CD4-positive, alpha-beta T cell treated with Interferon alpha-2 for 1 hour (primary cell): ENCODE measurements at regions not wholly inside any gene's neighbourhood (a gene's known extent, or its start where the extent isn't known, plus 50 kb on each side); places are given as distances from the start of the nearest gene placed in this dataset.

Experiments
- DNase-seq, 2 donors: peaks; one replicate each; pipeline ENCODE4 v3.0.0-alpha.2; 2020 to 2022

DNA sequence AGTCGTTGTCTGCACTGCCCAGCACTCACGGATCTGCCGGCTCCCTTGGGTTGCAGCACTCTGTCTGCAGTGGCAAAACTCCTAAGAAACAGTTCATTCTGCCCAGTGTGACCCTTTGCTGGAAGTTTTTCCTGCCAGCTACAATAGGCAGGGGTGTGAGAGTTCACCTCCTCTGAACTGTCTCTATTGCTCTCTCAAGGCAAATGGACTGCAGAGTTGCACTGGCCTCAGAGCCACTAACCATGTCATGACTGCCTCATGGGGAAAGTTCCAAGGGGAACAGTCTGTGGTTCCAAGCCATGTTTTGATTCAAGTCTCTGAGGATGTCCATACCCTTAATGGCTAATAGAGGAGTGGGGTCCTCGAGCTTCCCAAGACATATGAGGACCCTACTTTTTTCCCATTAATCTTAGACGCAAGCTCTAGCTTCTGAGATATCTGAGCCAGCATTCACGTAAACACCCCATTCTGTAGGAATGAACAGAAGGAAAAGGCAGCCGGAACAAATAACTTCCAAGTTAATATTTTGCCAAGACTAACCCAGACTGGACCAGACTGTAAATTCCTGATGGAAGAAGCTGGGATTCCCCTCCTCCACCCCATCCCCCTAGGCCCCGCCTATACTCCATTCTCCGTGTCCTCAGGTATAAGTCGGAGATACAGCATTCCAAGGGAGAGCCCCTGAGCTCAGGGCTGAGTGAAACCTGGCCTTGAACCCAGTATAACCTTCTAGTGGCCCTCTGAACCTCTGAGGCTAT, 93.8 kb upstream of the AKT3 start:
- no peak for DNase-seq

DNA sequence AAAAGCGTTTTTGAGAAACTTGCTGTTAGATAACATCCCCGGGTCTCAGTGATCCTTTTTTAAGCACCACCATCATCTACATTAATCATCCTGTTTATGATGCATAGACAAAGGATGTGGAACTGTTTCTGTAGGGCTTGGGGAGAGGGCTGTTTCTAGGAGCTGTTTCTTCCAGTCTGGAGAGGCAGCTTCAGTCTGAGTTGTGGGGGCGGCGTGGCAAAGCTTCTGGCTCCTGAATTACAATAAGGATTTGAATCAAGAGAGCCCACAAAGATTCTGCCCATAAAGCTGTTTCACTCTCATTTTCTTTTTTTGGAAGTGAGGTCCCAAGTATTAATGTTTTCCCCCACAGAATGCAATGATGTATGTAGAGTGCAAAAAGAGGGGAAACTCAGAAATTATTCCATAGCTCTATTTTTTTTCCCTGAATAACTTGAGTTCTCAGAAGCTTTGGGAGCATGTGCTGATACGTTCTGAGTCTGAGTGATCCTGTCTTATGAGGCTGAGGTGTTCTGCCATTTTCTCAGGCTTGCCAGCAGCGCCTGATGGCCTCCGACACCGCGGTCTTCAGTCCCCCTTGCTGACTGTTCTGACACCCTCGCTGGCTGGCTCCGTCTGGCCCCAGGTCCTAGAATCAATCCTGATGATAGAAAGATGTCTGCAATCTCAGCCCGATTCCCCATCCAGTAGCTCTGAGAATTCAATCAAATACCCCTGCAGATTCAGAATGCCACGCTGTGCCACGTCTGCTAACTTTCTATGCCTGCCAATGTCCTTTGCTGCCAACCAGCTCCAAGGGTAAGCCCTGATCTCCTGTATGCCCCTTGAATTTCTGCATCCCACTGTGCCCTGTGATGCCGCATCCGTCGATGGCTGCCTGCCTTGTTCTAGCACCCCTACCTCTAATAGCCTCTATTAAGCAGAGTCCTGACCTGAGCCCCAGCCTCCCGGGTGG, 92.4 kb upstream of the AKT3 start:
- no peak for DNase-seq

DNA sequence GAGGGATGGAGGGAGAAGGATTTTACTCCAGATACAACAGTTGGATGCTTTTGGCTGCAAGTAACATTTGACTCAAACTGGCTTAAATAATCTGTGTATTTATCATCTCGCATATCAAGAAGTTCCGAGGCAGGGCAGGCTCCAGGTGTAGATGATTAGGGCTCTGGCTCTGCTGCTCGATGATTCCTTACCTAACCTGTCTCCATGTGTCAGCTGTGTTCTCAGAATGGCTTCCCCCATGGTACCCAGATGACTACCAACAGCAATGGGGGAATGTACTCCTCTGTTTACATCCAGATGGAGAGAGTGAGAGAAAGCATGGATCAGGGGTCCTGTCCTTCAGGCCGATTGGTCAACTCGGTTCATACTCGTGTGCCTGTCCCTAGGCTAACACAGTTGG, 90.4 kb upstream of the AKT3 start:
- DNase-seq, result no peak

GRCh38 chr1:243939167-243939848, 89.3 kb upstream of the AKT3 start:
- no peak for DNase-seq

DNA sequence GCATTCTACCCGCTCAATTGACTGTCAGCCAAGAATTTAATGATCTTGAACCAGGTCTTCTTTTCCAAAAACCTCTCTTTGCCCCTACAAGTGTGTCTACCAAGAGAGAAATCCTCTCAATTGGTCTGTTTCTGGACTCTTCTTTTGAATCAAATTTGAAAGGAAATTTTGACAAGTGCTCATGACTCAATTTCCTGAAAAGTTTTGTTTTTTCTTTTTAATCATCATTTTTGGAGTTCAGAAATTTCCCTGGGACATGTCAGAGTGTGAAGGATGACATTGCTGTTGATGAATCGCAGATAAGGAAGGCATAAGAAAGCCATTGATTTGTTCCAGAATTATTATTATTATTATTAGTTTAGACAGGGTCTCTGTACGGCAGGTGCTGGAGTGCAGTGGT, 88.2 kb upstream of the AKT3 start:
- no peak for DNase-seq

DNA sequence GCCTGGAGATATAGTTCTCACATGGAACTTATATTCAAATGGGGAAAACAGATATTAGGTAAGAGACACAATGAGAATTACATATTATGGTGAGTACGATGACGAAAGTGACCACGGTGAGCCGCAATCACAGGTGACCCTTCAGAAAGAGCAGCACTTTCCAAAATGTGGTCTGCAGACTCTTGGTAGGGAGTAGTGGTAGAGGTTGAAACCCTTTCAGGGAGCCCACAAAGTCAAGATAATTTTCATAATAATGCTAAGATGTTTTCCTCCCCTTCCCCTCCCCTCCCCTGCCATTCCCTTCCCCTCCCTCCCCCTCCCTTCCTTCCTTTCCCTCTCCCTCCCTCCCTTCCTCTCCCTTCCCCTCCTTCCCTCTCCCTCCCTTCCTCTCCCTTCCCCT, 83.5 kb upstream of the AKT3 start:
- no peak for DNase-seq

- DNase-seq, result no peak
Observed at GRCh38 chr1:243931957-243932356, 81.9 kb upstream of the AKT3 start.

- DNase-seq, result no peak
Observed at GRCh38 chr1:243930822-243931671, 81.0 kb upstream of the AKT3 start.

DNA sequence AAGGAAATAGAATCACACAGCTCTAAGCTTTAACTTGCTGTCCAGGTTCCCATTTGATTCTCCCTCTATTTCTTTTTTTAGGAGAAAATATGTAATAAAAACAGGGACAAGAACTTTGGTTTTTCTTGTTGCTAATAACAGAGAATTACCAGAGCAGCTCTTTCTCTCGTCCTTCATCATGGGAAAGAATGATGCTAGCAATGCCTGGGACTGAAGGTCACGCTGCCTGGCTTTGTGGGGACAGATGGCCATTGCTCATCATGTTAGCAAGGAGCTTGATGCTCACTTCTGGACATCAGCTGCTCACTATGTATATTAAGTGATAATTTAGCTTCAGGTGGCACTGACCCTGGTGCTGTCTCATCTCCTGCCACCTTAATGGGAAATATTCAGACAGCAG, 77.3 kb upstream of the AKT3 start:
- no peak for DNase-seq

DNA sequence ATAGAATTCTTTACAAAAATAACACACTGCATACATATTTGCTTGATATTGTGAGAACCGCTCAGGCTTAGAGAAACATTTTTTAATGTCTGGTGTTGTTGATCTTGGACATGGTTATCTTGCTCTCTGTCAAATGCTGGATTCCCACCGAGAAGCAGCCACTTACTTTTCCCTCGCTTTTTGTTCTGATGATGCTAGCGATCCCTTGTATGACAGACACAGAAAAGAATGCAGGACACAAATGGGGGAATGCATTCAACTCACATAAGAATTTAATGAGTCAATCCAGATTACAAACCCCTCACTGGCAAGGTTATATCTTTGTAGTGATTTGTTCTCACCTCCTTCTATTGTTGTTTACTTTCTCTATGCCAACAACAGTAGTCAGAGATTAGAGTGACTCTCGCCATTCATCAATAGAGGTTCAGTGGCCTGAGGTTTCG, 76.8 kb upstream of the AKT3 start:
- DNase-seq, result no peak

GRCh38 chr1:243926299-243926698, 76.3 kb upstream of the AKT3 start:
- no peak for DNase-seq

DNA sequence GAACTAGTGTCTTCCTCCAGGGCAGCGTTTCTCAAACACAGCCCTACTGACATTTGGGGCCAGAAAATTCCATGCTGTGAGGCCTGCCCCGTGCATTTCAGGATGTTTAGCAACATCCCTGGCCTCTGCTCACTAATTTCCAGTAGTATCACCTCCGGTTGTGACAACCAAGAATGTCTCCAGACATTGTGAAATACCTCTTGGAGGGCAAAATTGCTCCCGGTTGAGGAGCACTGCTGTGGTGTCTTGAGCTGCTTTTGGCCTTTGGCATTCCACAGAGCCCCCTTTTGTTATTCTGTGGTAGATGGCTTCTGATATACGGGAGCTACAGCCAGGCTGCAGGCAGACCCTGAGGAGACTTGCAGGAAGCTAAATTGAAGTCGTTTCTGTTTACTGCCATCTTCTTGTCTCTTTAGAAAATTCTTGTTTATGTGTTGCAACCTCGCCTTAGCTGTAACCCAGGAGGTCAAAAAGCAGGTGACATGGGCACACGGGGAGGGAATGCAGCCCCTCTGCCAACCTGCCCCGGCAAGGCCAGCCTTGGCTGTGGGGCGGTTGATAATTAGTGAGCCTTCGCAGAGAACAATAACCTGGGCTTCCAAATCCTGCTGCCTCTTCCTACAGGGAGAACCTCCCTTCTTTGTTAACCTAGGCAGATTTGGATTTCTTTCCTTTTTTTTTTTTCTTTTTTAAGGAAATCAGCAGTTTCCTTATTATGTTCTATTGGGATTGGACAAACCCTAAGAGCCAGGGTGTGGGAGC, 74.7 kb upstream of the AKT3 start:
- DNase-seq, result no peak

DNA sequence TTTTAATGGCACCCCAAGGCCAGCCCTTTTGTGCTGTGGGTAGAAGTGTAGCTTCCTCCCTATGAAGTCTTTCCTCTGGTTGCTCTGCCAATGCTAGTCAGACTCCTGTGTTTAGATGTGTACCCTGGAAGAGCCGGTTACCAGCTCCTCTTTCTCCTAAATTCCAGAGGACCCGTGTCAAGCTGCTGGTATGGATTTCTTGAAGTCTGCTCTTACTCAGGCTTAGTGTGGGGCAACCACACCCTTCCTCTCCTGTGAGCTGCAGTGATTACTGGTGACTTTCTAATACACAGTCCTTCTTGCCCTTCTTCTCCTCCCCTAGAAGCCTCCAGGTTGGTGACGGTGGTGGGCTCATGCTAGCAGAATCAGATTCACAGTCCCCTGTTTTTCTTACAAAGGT, 74.1 kb upstream of the AKT3 start:
- DNase-seq, result no peak

DNA sequence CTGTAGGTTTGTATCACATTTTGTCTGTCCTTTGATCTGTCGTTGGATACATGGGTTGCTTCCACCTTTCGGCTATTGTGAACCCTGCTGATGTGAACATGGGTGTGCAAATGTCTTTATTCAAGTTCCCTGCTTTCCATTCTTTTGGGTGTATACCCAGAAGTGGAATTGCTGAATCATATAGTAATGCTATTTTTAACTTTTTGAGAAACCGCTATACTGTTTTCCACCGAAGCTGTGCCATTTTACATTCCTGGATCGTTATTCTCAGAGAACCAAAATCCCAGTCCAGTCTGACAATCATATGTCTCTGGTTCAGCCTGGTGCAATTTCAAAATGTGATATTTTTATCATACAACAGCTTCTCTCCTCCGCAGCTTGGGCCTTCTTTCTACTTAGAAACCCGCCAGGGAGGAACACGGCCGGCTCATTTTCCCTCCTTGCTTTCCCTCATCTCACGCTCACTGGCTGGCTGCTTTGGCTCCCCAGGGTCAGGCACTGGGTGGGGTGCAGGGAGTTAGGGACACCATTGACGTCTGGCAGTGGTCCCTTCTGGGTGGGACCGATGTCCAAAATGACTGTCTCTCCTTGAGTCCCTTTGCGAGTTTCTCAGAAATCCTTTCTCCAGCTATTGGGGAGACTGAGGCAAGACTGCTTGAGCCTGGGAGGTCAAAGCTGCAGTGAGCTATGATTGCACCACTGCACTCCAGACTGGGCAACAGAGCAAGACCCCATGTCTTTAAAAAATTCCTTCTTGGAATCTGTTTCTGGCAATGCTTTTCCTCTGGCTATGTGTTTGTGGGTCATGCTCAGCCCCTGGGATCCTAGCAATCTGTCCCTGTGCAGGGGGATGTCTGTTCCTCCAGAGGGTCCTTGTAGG, 73.5 kb upstream of the AKT3 start:
- no peak for DNase-seq

- no peak for DNase-seq
Observed at GRCh38 chr1:243921111-243921510, 71.1 kb upstream of the AKT3 start.

DNA sequence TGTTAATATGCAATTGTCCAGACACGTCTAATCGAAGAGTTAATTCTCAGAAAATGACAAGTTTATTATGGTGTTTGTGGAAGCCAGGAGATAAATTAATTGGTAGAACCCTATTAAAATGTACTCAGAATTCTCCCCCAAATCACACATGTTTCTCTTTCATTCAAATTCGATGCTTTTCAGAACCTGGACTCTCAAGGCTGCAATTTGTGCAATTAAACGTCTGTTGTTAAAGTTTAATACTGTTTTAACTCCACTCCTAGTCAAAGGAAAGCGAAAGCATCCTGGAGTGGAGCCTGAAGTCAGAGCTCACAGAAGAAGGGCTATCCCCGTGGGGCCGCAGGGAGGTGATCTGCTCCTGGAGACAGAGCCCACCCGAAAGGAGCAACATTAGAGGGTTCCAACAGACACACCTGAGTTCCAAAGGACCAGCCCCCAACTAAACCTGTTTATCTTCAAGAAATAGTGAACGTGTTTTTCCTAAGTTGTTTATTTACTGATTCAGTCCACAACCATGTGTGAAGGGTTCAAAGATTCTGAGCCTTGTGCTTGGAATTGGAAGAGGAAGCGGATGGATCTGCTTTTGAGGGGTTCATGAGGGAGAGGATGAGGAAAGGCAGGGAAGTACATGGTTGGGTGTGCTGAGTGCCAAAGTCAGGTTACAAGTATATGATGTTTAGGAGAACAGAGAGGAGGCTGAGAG, 68.0 kb upstream of the AKT3 start:
- no peak for DNase-seq

DNA sequence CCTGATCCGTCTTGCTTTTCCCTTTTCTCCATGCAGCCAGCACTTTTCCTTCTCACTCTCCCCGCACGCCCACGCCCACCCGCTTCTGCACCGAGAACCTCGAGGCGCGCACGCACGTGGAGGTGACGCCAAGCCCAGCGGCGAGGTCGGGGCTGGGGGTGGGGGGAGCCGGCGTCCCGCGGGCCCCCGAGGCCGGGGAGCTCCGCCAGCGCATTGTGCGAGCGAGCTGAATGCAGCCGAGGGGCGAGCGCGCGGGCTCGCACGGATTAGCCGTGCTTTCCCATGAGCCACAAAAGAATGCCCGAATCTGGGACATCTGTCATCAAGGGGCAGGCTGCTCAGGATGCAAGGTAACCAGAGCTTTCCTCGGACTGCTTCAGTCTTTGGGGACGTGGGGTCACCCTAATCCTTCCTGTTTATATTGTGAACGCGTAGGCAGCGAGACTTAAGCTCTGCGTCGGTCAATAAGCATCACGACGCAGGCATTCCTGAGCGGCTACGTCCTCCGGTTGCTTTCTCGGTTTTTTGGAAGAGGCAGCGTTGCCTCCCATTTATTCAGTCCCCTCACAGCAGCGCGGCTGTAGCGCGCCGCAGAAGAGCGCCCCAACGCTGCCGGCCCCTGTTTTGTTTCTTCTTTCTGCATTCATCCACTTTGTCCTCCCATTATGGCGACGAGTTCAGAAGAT, 67.3 kb upstream of the AKT3 start:
- DNase-seq, result peak in 1 of 2 donors; percentile 1

DNA sequence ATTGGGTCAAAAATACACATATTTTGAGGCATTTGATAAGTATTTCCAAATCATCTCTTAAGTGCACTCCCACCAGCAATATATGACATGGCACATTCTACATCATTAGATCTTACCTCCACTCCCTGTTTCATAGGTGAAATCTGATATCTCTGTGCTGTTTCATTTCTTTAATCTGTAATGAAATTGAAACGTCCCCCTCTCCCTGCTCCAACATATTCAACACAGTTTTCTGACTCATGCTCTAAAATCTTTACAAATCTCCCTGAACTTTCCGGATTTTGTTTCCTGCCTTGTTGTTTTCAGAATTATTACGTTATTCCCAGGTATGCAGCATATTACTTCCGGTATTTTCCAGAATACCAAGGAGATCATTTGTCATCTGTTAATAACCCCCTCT, 66.1 kb upstream of the AKT3 start:
- no peak for DNase-seq

- DNase-seq, result no peak
Observed at GRCh38 chr1:243912347-243912746, 62.3 kb upstream of the AKT3 start.
